ENCODE measurements at regions not wholly inside any gene's neighbourhood (a gene's known extent, or its start where the extent isn't known, plus 50 kb on each side); places are given as distances from the start of the nearest gene placed in this dataset.

DNA sequence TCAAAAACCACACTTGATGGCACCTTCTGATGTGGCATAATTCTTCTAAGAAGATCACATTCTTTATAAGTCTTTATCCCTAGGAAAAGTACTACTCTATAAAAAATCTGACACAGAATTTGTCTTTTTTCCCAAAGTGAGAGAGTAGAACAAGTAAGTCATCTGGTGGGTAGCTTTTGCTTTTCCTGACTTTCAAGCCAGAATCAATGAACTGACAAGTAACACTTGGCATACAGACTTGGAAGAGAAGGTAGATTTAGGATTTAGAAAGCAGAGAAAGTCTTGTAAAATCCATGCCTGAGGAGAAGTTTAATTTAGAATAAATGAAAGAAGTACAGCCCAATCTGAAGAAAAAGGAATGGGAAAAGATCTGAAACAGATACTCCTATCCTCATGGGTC is 66.6 kb upstream of the TUSC7 start:
- H3K4me1 Mint-ChIP-seq, result no peaks in the 10 kb centered on the region
- H3K27ac Mint-ChIP-seq, result no peak overlapping the region
- no peak for TF ChIP-seq CTCF (IDR thresholded peaks at IDR 0.05; ENCODE audit: unreplicated experiment in 3 of 3)
- no peak overlapping the region for H3K4me3 Mint-ChIP-seq
- H3K27me3 Mint-ChIP-seq (ENCODE audit: low read depth), result no peaks in the 10 kb centered on the region
- no peaks in the 10 kb centered on the region for H3K9me3 Mint-ChIP-seq
- H3K36me3 Mint-ChIP-seq (ENCODE audit: low read depth), result no peaks in the 10 kb centered on the region

DNA sequence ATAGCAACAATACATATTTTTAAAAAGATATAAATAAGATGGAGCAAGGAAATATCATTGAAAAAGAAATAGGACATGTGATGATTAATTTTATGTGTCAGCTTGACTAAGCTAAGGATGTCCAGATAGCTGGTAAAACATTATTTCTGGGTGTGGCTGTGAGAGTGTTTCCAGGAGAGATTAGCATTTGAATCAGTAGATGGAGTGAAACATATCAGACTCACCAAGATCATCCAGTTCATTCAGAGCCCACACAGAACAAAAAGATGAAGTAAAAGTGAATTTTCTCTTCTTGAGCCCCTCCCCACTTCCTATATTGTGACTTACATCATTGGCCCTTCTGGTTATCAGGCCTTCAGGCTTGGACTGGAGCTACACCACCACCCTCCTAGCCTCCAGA is 61.6 kb upstream of the TUSC7 start:
- Mint-ChIP-seq H3K27me3 (ENCODE audit: low read depth) (no peaks in the 10 kb centered on the region), H3K4me1 (no peaks in the 10 kb centered on the region), H3K36me3 (ENCODE audit: low read depth) (no peaks in the 10 kb centered on the region), H3K9me3 (no peaks in the 10 kb centered on the region), H3K27ac (no peak overlapping the region), H3K4me3 (no peak overlapping the region)
- no peak for TF ChIP-seq CTCF (IDR thresholded peaks at IDR 0.05; ENCODE audit: unreplicated experiment in 3 of 3)
